Hepatocyte (in vitro differentiated cells): ENCODE measurements at regions not wholly inside any gene's neighbourhood (a gene's known extent, or its start where the extent isn't known, plus 50 kb on each side); places are given as distances from the start of the nearest gene placed in this dataset.

Experiments used
- DNase-seq: peaks from one replicate; pipeline ENCODE4 v3.0.0-alpha.2; 2016; ENCODE audit warnings: low spot score
- H2AFZ ChIP-seq: fragments of 200-600 bp; sonication (generic); 2 replicates; pipeline ENCODE4 v1.6.0; 2016; ENCODE audit warnings: antibody characterized with exemption, mild to moderate bottlenecking
- H3K27ac ChIP-seq: fragments of 200-600 bp; sonication (generic); 2 replicates; pipeline ENCODE4 v1.5.1; 2016; ENCODE audit warnings: mild to moderate bottlenecking
- H3K27me3 ChIP-seq: fragments of 200-600 bp; sonication (generic); 2 replicates; pipeline ENCODE4 v1.6.1; 2016
- H3K36me3 ChIP-seq: fragments of 200-600 bp; sonication (generic); replicated peaks from 2 replicates; pipeline ENCODE4 v1.5.1; 2016; ENCODE audit warnings: low read depth; ENCODE audit not compliant: insufficient read depth
- H3K4me1 ChIP-seq: fragments of 200-600 bp; sonication (generic); 2 replicates; pipeline ENCODE4 v1.5.1; 2016; ENCODE audit warnings: mild to moderate bottlenecking, moderate library complexity; ENCODE audit not compliant: insufficient read depth
- H3K4me2 ChIP-seq: fragments of 200-600 bp; sonication (generic); 2 replicates; pipeline ENCODE4 v1.6.0; 2016
- H3K4me3 ChIP-seq: fragments of 200-600 bp; sonication (generic); 2 replicates; pipeline ENCODE4 v1.5.1; 2016; ENCODE audit warnings: mild to moderate bottlenecking
- H3K79me2 ChIP-seq: fragments of 200-600 bp; sonication (generic); 2 replicates; pipeline ENCODE4 v1.6.0; 2017; ENCODE audit warnings: mild to moderate bottlenecking
- H3K9me2 ChIP-seq: fragments of 200-600 bp; sonication (generic); replicated peaks from 2 replicates; pipeline ENCODE4 v1.6.0; 2017; ENCODE audit warnings: mild to moderate bottlenecking; ENCODE audit not compliant: insufficient read depth
- H3K9me3 ChIP-seq: fragments of 200-600 bp; sonication (generic); 2 replicates; pipeline ENCODE4 v1.5.1; 2016; ENCODE audit warnings: low read depth, mild to moderate bottlenecking
- H4K20me1 ChIP-seq: fragments of 200-600 bp; sonication (generic); 2 replicates; pipeline ENCODE4 v1.6.0; 2016; ENCODE audit warnings: mild to moderate bottlenecking; ENCODE audit not compliant: insufficient read depth, poor library complexity, severe bottlenecking
- CTCF ChIP-seq: fragments of 200-600 bp; sonication (generic); IDR thresholded peaks from 2 replicates; pipeline ENCODE4 v1.5.1; 2016; ENCODE audit warnings: antibody characterized with exemption, mild to moderate bottlenecking; ENCODE audit not compliant: poor library complexity
- EZH2 ChIP-seq: fragments of 200-600 bp; sonication (generic); IDR thresholded peaks from 2 replicates; pipeline ENCODE4 v1.6.1; 2016; ENCODE audit warnings: antibody characterized with exemption, mild to moderate bottlenecking, borderline replicate concordance
- EZH2phosphoT487 ChIP-seq: fragments of 200-600 bp; sonication (generic); IDR thresholded peaks from one replicate; pipeline ENCODE4 v1.6.1; 2018; ENCODE audit warnings: antibody characterized with exemption, mild to moderate bottlenecking, low read depth, moderate library complexity; ENCODE audit not compliant: unreplicated experiment, severe bottlenecking
- WGBS: methylation state at CpG from one replicate; pipeline ENCODE4 v1.1.6; 2016; ENCODE audit warnings: low lambda C conversion rate; ENCODE audit errors: missing lambda C conversion rate; 5-methylcytosine and 5-hydroxymethylcytosine counted together

- Histone ChIP-seq H2AFZ (no peak overlapping the region), H3K4me3 (no peak overlapping the region), H3K36me3 (no peaks in the 10 kb centered on the region), H3K27me3 (no peaks in the 10 kb centered on the region), H3K4me1 (no peaks in the 10 kb centered on the region), H3K4me2 (no peak overlapping the region), H3K79me2 (no peaks in the 10 kb centered on the region), H3K9me3 (no peaks in the 10 kb centered on the region), H4K20me1 (no peaks in the 10 kb centered on the region), H3K9me2 (no peaks in the 10 kb centered on the region), H3K27ac (no peak overlapping the region)
- TF ChIP-seq CTCF: no peak
- TF ChIP-seq EZH2: no peak
- TF ChIP-seq EZH2phosphoT487: no peak
- DNase-seq: no peak
Measured at GRCh38 chr9:31089549-31090221, 1294.8 kb upstream of the ACO1 start.

- Histone ChIP-seq H3K4me1 (no peaks in the 10 kb centered on the region), H3K4me2 (no peak overlapping the region), H3K27me3 (no peaks in the 10 kb centered on the region), H3K9me3 (no peaks in the 10 kb centered on the region), H3K9me2 (no peaks in the 10 kb centered on the region), H3K4me3 (no peak overlapping the region), H3K36me3 (no peaks in the 10 kb centered on the region), H3K27ac (no peak overlapping the region), H2AFZ (no peak overlapping the region), H4K20me1 (no peaks in the 10 kb centered on the region), H3K79me2 (no peaks in the 10 kb centered on the region)
- no peak for DNase-seq
- TF ChIP-seq EZH2phosphoT487 (no peak), EZH2 (no peak), CTCF (no peak)
- 85% methylated on average over 1 of the region's 1 CpG for WGBS
Measured at GRCh38 chr9:31100311-31100710, 1284.1 kb upstream of the ACO1 start.

GRCh38 chr9:31103836-31104235 lies 1280.6 kb upstream of the ACO1 start:
- Histone ChIP-seq H3K79me2 (no peaks in the 10 kb centered on the region), H3K27me3 (no peaks in the 10 kb centered on the region), H3K9me3 (no peaks in the 10 kb centered on the region), H3K36me3 (no peaks in the 10 kb centered on the region), H3K4me1 (no peaks in the 10 kb centered on the region), H3K9me2 (no peaks in the 10 kb centered on the region), H3K4me3 (no peak overlapping the region), H3K27ac (no peak overlapping the region), H2AFZ (no peak overlapping the region), H4K20me1 (no peaks in the 10 kb centered on the region), H3K4me2 (no peak overlapping the region)
- no peak for DNase-seq
- TF ChIP-seq EZH2 (no peak), CTCF (no peak), EZH2phosphoT487 (no peak)

GRCh38 chr9:31104249-31104648 lies 1280.2 kb upstream of the ACO1 start:
- no peaks in the 10 kb centered on the region for H3K36me3 ChIP-seq

More at GRCh38 chr9:31104249-31104648, 1280.2 kb upstream of the ACO1 start:
- H3K9me2 ChIP-seq: no peaks in the 10 kb centered on the region
- no peak for DNase-seq
- H3K9me3 ChIP-seq: no peaks in the 10 kb centered on the region
- no peak overlapping the region for H3K4me2 ChIP-seq
- H3K27me3 ChIP-seq: no peaks in the 10 kb centered on the region
- H3K79me2 ChIP-seq: no peaks in the 10 kb centered on the region
- H3K4me3 ChIP-seq: no peak overlapping the region
- TF ChIP-seq EZH2 (no peak), CTCF (no peak), EZH2phosphoT487 (no peak)
- no peak overlapping the region for H2AFZ ChIP-seq
- no peaks in the 10 kb centered on the region for H3K4me1 ChIP-seq
- no peak overlapping the region for H3K27ac ChIP-seq
- WGBS: 66% methylated on average over 4 of the region's 4 CpGs
- H4K20me1 ChIP-seq: no peaks in the 10 kb centered on the region
